ENCODE measurements at regions not wholly inside any gene's neighbourhood (a gene's known extent, or its start where the extent isn't known, plus 50 kb on each side); places are given as distances from the start of the nearest gene placed in this dataset.
"Not testable (repeated sequence)": the region's sequence is repeated elsewhere in the genome, so short reads cannot be mapped to it uniquely, and the experiment has no call there.

- H3K4me2 ChIP-seq (ENCODE audit: low read depth, low read length); DNase-seq; H3K9me1 ChIP-seq (ENCODE audit: insufficient read depth, low read length); H4K5ac ChIP-seq (ENCODE audit: low read depth, low read length); H2BK120ac ChIP-seq (ENCODE audit: low read depth, low read length); H3K79me1 ChIP-seq (ENCODE audit: low read depth in 1 of 2, low read length in 2 of 2); POLR2A ChIA-PET (ENCODE audit: unreplicated experiment); H4K20me1 ChIP-seq (ENCODE audit: insufficient read depth, low read length); H3K4ac ChIP-seq (ENCODE audit: low read depth, low read length); H2AK5ac ChIP-seq (ENCODE audit: low read depth, low read length); H2BK15ac ChIP-seq (ENCODE audit: low read depth, low read length); ATAC-seq (ENCODE audit: low read depth); H2AK9ac ChIP-seq (replicated peaks; ENCODE audit: low read depth, low read length, poor library complexity); H3K36me3 ChIP-seq (ENCODE audit: control insufficient read depth, insufficient read depth, low read length); H2BK20ac ChIP-seq (ENCODE audit: low read depth, low read length); H3K9me3 ChIP-seq (ENCODE audit: control insufficient read depth, insufficient read depth, low read length); in situ Hi-C loops (cut with MboI; ENCODE audit: low sequenced_read_pairs); H3K18ac ChIP-seq (ENCODE audit: low read depth, low read length); H2AFZ ChIP-seq (replicated peaks; ENCODE audit: low read length, poor library complexity); H4K91ac ChIP-seq (ENCODE audit: insufficient read depth, low read depth, low read length); H3K27ac ChIP-seq (ENCODE audit: insufficient read depth, low read length); intact Hi-C loops (cut with micrococcal nuclease); BruUV-seq (replicated peaks); H2BK5ac ChIP-seq (ENCODE audit: low read depth, low read length, poor library complexity, severe bottlenecking); H3K27me3 ChIP-seq (ENCODE audit: control insufficient read depth, insufficient read depth, low read length); H3K4me1 ChIP-seq (ENCODE audit: control insufficient read depth, insufficient read depth, low read length); H4K8ac ChIP-seq (ENCODE audit: low read depth in 2 of 2, low read length in 2 of 2); H3K56ac ChIP-seq (ENCODE audit: extremely low read depth, insufficient read depth, low read length); dilution Hi-C loops (cut with HindIII; ENCODE audit: low sequenced_read_pairs, unreplicated experiment); H3K23ac ChIP-seq (ENCODE audit: low read depth, low read length); H3K4me3 ChIP-seq (ENCODE audit: insufficient read depth, low read depth, low read length); H3K14ac ChIP-seq (replicated peaks; ENCODE audit: low read depth, low read length); CTCF ChIA-PET; H3K9ac ChIP-seq (ENCODE audit: low read depth, low read length): not testable (repeated sequence)
- no CpG with 5 or more reads among the region's 2 CpGs for WGBS, 2 experiments (ENCODE audit: extremely low coverage in 2 of 2, insufficient read length in 1 of 2)
Measured at GRCh38 chr11:49368556-49368955, 160.2 kb upstream of the FOLH1 start.

Data from IMR-90 (cell line).